ENCODE measurements at regions not wholly inside any gene's neighbourhood (a gene's known extent, or its start where the extent isn't known, plus 50 kb on each side); places are given as distances from the start of the nearest gene placed in this dataset.

DNA sequence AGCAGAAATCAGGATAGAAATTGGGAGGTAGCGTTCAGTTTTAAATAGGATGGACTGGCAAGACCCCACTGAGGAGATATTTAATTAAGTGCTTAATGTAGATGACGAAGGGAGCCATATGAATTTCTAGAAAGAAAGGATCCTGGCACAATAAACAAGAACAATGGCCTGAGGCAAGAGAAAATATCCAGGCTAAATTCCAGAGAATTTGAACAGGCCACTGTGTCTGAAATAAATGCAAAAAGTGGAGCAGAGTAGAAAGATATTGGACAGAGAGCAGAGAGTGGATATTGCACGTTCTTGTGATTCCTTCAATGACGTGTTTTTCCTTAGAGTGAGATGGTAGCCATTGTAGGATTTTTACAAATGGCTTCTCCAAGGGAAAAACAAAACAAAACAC is 1504.8 kb downstream of the C4orf33 start:
- no peak overlapping the region for H3K27ac ChIP-seq (ENCODE audit: extremely low read depth, low read depth, low read length)
- no peaks in the 10 kb centered on the region for H3K36me3 ChIP-seq (ENCODE audit: control insufficient read depth, insufficient read depth, low read length)
- H3K9ac ChIP-seq (ENCODE audit: insufficient read depth in 1 of 2, low read depth in 2 of 2, low read length in 2 of 2), result no peak overlapping the region
- ATAC-seq, result no peak
- no peaks in the 10 kb centered on the region for H3K9me3 ChIP-seq (replicated peaks; ENCODE audit: control insufficient read depth, insufficient read depth, low read depth, low read length)
- H3K4me1 ChIP-seq (replicated peaks in 1 of 2; ENCODE audit: control insufficient read depth in 2 of 2, insufficient read depth in 2 of 2, low read length in 2 of 2), result no peaks in the 10 kb centered on the region
- FAIRE-seq, result no peak
- H3K9me1 ChIP-seq (ENCODE audit: control insufficient read depth, insufficient read depth, low read length), result no peaks in the 10 kb centered on the region
- intact Hi-C loops (cut with micrococcal nuclease) (no loop called here), in situ Hi-C loops (cut with MboI) (no loop called here)
- BruUV-seq (replicated peaks), result no TSS peak
- POLR2A ChIA-PET, result no interaction called here
- H3K79me2 ChIP-seq (ENCODE audit: control insufficient read depth, insufficient read depth, low read length), result no peaks in the 10 kb centered on the region
- no peak overlapping the region for H2AFZ ChIP-seq (ENCODE audit: low read depth, low read length)
- CTCF ChIA-PET (ENCODE audit: low intra/inter-chr PET ratio), result no interaction called here
- H3K27me3 ChIP-seq (ENCODE audit: control insufficient read depth in 2 of 2, insufficient read depth in 2 of 2, low read length in 2 of 2), result no peaks in the 10 kb centered on the region
- no peak overlapping the region for H3K4me2 ChIP-seq (ENCODE audit: insufficient read depth, low read length)
- WGBS (ENCODE audit: insufficient coverage, low coverage, missing lambda C conversion rate), result 0% methylated on average over 4 of the region's 4 CpGs
- no peak overlapping the region for H3K4me3 ChIP-seq
- DNase-seq (ENCODE audit: extremely low read depth in 1 of 4, low spot score in 3 of 4), result no peak
- H4K20me1 ChIP-seq (replicated peaks; ENCODE audit: control insufficient read depth, insufficient read depth, low read length), result no peaks in the 10 kb centered on the region
- TF ChIP-seq ATF7 (IDR thresholded peaks at IDR 0.05), result no peak
- no peak for TF ChIP-seq SAFB (IDR thresholded peaks at IDR 0.05; ENCODE audit: borderline replicate concordance, low read depth, low read length)
- TF ChIP-seq ZNF699 (CRISPR knock-in tag; IDR thresholded peaks at IDR 0.05; ENCODE audit: insufficient replicate concordance), result no peak
- no peak for TF ChIP-seq XRCC4 (IDR thresholded peaks at IDR 0.05; ENCODE audit: extremely low read depth, insufficient read depth, insufficient read length)
- TF ChIP-seq NFYB (IDR thresholded peaks at IDR 0.05; ENCODE audit: extremely low read depth, insufficient read length), result no peak
- TF ChIP-seq, protein P1, sequence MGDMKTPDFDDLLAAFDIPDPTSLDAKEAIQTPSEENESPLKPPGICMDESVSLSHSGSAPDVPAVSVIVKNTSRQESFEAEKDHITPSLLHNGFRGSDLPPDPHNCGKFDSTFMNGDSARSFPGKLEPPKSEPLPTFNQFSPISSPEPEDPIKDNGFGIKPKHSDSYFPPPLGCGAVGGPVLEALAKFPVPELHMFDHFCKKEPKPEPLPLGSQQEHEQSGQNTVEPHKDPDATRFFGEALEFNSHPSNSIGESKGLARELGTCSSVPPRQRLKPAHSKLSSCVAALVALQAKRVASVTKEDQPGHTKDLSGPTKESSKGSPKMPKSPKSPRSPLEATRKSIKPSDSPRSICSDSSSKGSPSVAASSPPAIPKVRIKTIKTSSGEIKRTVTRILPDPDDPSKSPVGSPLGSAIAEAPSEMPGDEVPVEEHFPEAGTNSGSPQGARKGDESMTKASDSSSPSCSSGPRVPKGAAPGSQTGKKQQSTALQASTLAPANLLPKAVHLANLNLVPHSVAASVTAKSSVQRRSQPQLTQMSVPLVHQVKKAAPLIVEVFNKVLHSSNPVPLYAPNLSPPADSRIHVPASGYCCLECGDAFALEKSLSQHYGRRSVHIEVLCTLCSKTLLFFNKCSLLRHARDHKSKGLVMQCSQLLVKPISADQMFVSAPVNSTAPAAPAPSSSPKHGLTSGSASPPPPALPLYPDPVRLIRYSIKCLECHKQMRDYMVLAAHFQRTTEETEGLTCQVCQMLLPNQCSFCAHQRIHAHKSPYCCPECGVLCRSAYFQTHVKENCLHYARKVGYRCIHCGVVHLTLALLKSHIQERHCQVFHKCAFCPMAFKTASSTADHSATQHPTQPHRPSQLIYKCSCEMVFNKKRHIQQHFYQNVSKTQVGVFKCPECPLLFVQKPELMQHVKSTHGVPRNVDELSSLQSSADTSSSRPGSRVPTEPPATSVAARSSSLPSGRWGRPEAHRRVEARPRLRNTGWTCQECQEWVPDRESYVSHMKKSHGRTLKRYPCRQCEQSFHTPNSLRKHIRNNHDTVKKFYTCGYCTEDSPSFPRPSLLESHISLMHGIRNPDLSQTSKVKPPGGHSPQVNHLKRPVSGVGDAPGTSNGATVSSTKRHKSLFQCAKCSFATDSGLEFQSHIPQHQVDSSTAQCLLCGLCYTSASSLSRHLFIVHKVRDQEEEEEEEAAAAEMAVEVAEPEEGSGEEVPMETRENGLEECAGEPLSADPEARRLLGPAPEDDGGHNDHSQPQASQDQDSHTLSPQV (IDR thresholded peaks at IDR 0.05), result no peak
- TF ChIP-seq ZNF830 (CRISPR knock-in tag; IDR thresholded peaks at IDR 0.05), result no peak
- TF ChIP-seq ZNF408 (CRISPR knock-in tag; IDR thresholded peaks at IDR 0.05; ENCODE audit: low read depth), result no peak
- TF ChIP-seq, protein P2, sequence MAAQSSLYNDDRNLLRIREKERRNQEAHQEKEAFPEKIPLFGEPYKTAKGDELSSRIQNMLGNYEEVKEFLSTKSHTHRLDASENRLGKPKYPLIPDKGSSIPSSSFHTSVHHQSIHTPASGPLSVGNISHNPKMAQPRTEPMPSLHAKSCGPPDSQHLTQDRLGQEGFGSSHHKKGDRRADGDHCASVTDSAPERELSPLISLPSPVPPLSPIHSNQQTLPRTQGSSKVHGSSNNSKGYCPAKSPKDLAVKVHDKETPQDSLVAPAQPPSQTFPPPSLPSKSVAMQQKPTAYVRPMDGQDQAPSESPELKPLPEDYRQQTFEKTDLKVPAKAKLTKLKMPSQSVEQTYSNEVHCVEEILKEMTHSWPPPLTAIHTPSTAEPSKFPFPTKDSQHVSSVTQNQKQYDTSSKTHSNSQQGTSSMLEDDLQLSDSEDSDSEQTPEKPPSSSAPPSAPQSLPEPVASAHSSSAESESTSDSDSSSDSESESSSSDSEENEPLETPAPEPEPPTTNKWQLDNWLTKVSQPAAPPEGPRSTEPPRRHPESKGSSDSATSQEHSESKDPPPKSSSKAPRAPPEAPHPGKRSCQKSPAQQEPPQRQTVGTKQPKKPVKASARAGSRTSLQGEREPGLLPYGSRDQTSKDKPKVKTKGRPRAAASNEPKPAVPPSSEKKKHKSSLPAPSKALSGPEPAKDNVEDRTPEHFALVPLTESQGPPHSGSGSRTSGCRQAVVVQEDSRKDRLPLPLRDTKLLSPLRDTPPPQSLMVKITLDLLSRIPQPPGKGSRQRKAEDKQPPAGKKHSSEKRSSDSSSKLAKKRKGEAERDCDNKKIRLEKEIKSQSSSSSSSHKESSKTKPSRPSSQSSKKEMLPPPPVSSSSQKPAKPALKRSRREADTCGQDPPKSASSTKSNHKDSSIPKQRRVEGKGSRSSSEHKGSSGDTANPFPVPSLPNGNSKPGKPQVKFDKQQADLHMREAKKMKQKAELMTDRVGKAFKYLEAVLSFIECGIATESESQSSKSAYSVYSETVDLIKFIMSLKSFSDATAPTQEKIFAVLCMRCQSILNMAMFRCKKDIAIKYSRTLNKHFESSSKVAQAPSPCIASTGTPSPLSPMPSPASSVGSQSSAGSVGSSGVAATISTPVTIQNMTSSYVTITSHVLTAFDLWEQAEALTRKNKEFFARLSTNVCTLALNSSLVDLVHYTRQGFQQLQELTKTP (IDR thresholded peaks at IDR 0.05; ENCODE audit: low read depth in 1 of 2, partially characterized antibody in 2 of 2), result no peak
- no peak for TF ChIP-seq NCOR1 (IDR thresholded peaks at IDR 0.05)
- TF ChIP-seq ZNF316 (IDR thresholded peaks at IDR 0.05), result no peak
- TF ChIP-seq HDAC3 (IDR thresholded peaks at IDR 0.05; ENCODE audit: borderline replicate concordance, partially characterized antibody), result no peak
- TF ChIP-seq CBFB (CRISPR knock-in tag; IDR thresholded peaks at IDR 0.05), result no peak
- TF ChIP-seq, protein P3, sequence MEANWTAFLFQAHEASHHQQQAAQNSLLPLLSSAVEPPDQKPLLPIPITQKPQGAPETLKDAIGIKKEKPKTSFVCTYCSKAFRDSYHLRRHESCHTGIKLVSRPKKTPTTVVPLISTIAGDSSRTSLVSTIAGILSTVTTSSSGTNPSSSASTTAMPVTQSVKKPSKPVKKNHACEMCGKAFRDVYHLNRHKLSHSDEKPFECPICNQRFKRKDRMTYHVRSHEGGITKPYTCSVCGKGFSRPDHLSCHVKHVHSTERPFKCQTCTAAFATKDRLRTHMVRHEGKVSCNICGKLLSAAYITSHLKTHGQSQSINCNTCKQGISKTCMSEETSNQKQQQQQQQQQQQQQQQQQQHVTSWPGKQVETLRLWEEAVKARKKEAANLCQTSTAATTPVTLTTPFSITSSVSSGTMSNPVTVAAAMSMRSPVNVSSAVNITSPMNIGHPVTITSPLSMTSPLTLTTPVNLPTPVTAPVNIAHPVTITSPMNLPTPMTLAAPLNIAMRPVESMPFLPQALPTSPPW (CRISPR knock-in tag; IDR thresholded peaks at IDR 0.05), result no peak
